Transverse colon (tissue), 3 donors: ENCODE measurements at regions not wholly inside any gene's neighbourhood (a gene's known extent, or its start where the extent isn't known, plus 50 kb on each side); places are given as distances from the start of the nearest gene placed in this dataset.

Experiments used
- EP300 ChIP-seq: sonication (generic); formaldehyde crosslinking; IDR thresholded peaks from one replicate; pipeline ENCODE4 v1.6.1; 2017; ENCODE audit warnings: antibody characterized with exemption, low read depth
- POLR2A ChIP-seq: fragments of 450-650 bp; IDR thresholded peaks from one replicate; pipeline ENCODE4 v1.6.1; 2016; ENCODE audit warnings: antibody characterized with exemption, mild to moderate bottlenecking, moderate library complexity
- TF ChIP-seq, protein P1 (sequence below), 5 experiments: fragments of 200-600 bp in 3 of 5; fragments of 450-650 bp in 2 of 5; sonication (generic) in 3 of 5; IDR thresholded peaks; 1 replicate in 2 of 5; 2 replicates in 3 of 5; pipeline ENCODE4 v1.5.1; 2016 to 2017; ENCODE audit warnings: antibody characterized with exemption in 5 of 5, inconsistent platforms in 3 of 5, mild to moderate bottlenecking in 2 of 5, moderate library complexity in 1 of 5

DNA sequence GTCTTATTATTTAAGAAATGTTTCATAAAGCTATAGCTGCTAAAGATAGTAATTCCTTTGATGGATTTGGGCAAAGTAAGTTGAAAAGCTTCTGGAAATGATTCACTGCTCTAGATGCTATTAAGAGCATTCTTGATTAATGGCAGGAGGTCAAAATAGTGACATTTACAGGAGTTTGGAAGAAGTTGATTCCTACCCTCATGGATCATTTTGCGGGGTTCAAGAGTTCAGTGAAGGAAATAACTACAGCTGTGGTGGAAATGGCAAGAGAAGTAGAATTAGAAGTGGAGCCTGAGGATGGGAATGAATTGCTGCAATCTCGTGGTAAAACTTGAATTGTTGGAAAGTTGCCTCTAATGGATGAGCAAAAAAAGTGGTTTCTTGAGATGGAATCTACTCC, 316.1 kb downstream of the UTRN start:
- TF ChIP-seq, protein P1, sequence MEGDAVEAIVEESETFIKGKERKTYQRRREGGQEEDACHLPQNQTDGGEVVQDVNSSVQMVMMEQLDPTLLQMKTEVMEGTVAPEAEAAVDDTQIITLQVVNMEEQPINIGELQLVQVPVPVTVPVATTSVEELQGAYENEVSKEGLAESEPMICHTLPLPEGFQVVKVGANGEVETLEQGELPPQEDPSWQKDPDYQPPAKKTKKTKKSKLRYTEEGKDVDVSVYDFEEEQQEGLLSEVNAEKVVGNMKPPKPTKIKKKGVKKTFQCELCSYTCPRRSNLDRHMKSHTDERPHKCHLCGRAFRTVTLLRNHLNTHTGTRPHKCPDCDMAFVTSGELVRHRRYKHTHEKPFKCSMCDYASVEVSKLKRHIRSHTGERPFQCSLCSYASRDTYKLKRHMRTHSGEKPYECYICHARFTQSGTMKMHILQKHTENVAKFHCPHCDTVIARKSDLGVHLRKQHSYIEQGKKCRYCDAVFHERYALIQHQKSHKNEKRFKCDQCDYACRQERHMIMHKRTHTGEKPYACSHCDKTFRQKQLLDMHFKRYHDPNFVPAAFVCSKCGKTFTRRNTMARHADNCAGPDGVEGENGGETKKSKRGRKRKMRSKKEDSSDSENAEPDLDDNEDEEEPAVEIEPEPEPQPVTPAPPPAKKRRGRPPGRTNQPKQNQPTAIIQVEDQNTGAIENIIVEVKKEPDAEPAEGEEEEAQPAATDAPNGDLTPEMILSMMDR (IDR thresholded peaks at IDR 0.05) = no peak
- TF ChIP-seq EP300 = no peak
- TF ChIP-seq POLR2A = no peak
